Effector CD4-positive, alpha-beta T cell (primary cell): ENCODE measurements at regions not wholly inside any gene's neighbourhood (a gene's known extent, or its start where the extent isn't known, plus 50 kb on each side); places are given as distances from the start of the nearest gene placed in this dataset.

Source experiments
- DNase-seq: peaks from one replicate; pipeline ENCODE4 v3.0.0-alpha.2; 2020

DNA sequence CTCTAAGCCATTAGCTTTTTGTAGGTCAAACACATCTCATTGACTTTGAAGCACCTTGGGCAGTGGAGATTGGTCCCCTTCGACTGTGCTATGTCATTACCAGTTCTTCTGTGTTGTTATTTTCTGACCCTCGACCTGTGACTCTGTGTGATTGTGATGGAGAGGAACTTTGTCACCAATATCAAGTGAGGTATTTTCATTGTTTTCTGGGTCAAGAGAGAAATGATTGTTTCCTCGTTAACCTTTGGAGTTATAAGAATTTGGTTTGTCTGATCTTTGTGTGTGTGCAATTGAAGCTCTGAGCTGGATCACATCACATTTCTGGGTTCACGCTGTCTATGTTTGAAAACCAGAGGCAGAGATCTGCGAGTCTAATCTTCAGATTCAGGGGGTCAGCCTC, 432.2 kb upstream of the KLF6 start:
- DNase-seq, result no peak

DNA sequence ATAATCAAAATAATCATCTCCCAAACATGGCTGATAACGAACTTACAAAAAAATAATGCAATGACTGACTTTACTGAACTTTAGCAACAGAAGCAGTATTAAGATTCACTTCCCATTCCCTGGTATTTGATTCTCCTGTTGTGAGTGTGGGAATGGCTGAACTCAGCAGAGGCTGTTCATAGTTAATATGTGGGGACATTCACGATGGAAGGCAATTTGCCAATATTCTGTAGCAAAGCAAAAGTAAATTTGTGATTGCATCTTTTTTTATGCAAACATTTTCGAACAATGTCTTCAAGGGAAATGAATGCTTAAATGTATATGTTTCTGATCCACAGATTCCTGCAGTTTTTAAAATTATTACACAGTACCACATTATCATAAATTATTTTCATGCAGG, 431.7 kb upstream of the KLF6 start:
- no peak for DNase-seq

DNA sequence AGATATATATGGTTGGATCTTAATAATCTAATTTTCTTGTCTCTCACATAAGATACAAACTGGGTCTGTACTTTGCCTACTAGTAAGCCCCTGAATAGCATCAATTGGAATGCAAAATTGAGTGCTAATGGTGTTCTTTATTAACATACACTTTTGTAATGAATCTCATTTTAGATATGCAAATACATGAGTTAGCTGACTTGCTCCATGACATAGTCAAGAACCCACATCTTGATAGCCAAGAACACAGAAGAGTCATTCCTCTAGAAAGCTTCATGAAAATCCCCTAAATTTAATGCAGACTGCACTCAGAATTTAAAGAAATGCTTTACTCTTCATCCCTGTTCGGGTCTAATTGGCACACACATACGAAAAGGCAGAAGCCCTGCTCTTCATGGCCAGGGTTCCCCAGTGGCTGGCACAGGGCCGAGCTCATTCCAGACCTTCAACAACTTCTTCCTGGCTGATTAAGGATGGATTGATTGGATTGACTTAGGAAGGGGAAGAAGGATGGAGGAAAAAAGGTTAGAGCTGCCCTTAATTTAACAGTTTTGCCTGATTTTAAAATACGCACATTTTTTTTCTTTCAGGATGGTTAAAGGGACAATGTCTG, 431.1 kb upstream of the KLF6 start:
- DNase-seq, result no peak

DNA sequence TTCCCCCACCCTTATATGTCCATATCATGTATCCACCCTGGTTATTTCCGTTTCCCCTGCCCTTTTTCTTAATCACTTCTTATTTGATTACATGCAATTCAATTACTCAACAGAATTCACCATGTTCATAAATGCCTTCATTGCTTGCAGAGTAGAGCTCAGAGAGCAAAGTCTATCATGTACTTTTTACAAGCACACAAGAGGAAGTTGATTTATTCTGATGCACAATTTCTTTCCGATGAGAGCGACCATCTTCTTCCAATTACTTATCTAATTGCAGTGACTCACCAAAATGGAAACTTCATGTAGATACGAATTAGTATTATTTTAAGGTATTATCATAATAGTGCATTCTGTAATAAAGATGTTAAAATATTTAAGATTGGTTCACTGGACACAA, 430.5 kb upstream of the KLF6 start:
- no peak for DNase-seq

DNA sequence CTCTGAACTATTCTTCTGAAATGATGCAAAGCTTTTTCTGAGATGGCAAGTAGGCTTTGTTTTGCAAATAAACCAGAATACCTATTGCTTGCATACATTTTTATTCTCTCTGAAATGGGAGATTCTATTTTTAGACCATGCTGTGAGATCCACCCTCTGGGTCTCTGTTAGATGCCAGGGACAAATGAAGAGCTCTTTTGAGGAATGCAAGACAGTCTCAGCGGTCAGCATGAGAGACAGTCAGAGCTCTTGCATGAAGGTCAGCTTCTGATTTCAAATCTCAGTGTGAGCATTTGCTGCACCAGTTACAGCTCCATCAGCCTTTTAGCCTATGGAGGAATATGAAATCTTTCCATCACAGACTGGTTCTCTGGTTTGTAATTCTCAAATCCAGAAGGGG, 429.9 kb upstream of the KLF6 start:
- DNase-seq, result no peak

DNA sequence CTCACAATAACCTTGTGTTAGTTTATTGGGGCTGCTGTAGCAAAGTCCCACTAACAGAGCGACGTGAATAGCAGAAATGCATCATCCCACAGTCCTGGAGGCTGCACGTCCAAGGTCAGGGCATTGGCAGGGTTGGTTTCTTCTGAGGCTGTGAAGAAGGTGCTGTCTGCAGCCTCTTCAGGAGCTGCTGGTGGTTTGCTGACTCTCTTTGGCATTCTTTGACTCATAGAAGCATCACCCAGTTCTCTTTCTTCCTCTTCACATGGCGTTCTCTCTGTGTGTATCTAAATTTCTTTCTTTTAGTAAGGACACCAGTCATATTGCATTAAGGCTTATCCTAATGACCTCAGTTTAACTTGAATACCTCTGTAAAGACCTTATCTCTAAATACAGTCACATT, 428.4 kb upstream of the KLF6 start:
- DNase-seq, result no peak

DNA sequence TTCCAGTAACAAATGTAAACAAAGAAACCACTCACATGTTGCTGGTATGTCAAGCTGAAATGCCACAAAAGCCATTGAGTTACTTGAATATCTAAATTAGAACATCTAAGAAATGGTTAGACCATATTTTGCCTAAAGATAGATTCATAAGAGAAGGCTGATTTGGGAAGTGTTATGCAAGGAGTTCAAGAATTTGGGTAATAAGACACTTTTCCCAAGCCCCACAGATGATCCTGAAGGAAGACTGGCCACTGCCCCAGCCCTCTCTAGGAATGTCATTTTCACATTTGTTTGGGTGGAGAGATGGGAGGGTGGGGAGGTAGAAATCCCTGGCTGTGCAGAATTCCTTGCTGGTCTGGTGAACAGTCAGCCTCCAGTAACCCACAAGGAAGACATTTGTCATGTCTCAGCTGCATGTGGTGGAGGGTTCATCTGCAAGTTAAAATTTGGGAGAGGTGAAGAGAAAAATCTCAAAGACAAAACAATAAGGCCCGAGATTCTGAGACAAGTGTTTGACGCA, 427.2 kb upstream of the KLF6 start:
- DNase-seq, result no peak

DNA sequence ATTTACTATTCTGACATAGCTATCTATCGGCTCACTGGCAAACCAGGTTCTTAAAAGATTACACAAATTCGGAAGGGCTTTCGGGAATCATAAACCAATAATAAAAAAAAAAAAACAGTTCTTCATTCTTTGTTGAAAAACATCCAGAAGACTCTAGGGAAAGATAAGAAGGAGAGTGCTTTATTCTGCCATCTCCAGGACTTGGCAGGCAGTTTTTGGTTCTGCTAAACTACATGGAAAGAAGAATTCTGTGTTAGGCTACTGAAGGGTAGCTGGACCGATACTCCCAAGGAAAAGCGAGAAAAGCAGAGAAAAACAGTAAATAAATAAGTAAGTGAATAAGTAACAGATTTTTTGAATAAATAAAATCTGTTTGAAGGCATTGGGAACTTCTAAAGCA, 423.5 kb upstream of the KLF6 start:
- DNase-seq, result no peak

DNA sequence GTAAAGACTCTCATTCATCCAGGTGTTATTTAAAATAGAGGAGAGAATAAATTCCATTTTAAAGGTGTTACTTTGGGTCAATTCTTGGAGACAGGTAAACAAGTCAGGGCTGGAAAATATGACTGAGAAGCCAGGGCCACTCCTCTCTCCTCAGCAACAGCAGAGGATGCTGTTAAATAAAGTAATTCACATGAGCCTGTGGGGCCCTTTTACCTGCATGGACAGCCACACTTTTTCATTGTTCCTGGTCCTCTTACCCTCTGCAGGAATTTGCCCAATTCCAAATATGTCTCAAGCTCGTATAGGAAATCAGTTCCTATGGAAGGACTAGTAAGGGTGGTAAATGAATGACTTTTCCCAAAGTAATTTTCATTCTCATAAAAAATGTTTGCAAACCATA, 420.1 kb upstream of the KLF6 start:
- DNase-seq, result no peak

DNA sequence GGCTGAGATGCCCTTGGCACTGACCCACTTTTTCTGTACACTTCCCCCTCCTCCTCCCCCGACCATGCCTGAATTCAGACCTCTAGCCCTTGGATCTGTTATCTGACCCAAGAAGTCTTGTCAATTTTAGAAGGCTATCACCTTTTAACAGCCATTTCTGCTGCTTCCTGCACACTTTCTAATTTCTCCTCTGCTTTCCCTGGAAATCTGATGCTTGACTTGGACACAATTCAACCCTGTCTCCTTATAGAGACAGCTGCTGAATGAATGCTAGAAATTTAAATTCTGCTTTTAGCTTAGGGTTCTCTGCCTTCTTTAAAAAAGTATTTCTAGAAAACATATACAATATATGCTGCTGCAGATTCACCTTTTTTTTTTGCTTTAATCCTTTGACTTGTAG, 417.9 kb upstream of the KLF6 start:
- no peak for DNase-seq

DNA sequence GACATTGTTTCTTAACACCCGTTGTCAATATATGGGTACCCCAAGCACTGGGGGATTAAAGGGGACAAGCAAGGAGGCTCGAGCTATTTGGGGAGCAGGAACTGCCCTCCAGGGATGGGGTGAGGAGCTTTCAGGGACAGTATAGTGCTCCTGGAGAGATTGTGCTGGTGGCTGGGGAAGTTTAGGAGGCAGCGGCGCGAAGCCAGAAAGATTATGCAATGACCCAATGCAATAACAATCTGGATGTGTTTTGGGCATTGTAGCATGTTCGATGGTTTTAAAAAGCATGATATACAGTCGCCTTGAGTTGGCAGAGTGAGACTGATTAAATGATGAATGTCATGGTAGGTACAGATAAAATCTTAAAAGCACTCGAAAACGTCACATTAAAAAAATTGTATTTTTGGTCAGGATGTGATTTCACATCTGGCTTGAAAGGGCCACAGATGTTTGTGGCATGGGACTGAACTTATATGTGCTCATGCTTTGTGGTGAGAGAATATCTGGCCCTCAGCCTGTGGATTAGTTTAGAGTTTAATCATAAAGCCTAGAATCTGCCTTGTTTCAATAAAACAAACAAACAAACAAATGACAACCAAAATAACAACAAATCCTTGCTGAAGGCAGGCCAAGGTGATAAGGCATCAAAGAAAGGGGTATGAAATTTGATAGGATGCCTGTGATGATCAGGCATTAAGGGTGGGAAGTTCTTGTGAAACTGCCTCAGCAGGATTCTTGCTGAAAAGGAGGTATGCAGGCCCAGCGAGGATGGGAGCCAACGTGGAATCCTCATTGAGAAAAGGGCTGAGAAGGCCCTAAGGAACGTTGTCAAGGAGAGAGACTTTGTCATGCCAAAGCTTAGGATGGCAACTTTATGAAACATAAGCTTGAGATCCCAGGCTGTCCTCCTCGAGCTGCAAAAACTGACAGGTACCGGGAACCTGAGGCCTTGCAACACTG, 417.1 kb upstream of the KLF6 start:
- no peak for DNase-seq

DNA sequence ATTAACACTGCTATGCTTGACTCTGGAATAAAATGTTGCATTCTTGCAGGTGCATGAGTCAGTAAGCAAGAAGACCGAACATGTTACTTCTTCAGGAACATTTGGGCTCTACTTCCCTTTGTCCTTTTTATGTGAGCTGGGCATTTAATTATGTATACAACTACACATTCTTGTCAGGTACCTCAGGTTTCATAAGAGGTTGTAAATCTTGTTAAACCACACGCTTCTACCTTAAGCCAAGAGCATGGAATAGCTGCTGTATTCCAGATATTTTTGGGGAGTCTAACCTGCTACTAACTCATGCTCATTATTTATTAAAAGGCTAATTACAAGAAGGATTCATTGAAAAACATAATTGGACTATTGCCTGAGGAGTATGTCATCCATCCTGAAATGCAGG, 414.2 kb upstream of the KLF6 start:
- no peak for DNase-seq

DNA sequence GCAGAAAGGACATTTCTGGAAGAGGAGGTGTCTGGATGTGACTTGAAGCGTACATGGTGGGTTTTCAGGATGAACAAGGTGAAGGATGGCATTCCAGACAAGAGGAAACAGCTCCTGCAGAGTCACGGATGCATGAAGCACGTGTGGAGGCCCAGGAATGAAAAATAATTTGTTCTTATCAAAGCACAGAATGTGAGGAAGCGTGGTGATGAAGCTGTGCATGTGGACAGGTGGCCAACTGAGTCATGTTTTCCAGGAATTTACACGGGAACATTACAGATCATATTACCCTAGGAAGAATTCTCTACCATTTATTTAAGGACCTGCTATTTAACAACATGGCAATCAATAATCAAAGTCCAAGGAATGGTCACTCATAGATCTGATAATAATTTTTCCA, 413.2 kb upstream of the KLF6 start:
- DNase-seq, result no peak

DNA sequence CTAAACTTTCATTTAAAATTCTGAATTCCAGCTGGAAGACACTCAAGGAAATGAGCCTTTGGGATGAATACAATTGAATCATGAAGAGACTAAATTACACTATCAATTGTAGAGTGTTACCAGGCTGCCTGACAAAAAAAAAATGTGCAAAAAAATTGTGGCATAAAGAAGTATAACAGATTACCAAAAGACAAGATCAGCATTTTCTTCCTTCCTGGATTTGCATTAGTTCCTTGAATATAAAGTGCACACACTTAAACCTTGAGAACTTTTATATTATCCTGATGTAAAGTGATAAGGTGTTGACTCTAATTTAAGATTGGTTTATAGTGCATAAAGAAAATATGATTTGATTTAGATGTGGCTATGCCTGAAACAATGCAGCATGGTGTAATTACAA, 412.7 kb upstream of the KLF6 start:
- no peak for DNase-seq

DNA sequence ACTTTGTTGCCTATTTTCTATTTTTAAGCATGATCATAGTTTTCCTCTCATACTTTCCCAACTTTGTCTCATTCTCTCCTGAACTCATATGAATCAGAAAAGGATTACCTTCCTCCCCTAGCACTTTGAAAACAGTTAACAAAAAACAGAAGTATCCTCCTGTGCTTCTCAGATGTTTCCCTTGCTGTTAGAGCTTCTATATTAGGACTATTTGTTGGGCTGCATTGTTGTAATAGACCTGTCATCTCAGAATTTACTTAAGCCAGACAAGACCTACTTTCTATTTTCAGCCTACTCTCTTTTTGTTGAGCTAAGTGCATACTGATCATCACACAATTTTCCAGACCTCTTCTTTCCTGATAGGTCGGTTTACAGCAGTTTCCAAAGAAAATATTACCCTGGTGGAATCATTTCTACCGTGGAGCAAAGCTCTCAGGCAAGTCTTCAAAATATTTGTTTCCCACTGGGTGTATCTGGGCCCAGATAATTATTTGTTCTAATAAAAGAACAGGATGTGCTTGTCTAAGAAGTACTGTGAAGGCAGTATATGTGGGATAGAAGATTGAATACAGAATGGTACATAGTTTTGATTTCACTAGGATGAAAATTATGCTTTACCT, 411.9 kb upstream of the KLF6 start:
- no peak for DNase-seq

DNA sequence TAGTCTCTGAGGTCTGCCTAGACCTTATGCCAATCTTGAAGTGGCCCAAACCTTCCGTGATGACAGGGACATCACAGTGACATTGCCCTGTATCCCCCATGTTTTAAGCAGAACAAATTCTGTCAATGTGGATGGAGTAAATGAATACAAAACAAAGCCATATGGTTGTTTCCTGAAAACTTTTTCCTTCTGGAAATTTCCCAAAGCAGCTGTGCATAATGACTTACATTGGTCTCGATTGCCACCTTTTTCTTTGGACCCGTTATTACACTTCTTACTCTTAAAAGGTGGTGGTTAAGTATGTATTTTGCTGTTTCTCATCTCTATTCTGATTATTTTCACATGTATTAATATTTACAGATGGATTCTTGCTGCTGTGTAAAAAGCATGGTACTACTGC, 411.2 kb upstream of the KLF6 start:
- DNase-seq, result no peak

DNA sequence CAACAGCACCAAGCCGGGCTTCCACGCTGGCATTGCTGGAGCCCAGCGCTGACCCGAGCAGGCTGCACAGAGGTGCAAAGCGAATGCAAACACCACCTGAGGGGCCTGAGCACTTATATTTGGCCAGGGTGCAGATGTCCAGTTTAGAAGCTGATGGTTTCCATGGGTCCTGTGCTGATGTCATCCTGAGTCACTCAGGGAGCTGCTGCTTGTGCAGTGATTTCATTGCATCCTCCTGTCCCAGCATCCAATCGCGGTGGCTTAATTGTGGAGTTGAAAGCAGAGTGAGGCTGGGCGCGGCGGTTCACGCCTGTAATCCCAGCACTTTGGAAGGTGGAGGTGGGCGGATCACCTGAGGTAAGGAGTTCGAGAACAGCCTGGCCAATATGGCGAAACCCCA, 410.2 kb upstream of the KLF6 start:
- DNase-seq, result no peak

DNA sequence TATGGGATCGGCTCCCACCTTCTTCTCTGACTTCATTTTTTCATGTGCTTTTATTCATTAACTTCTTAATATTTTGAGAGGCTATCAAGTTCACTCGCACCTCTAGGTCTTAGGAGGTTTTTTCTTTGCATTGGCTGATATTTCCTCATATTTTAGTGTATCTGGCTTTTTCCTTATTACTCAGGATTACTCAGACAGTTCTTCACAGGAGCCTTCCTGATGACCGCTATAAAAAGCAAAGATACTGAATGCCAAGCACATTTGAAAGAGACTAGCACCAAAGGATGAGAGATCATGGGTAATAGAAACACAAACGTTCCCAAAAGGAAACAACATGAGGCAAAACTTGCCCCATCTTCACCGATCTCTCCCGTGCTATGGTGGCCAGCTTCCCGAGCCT, 409.2 kb upstream of the KLF6 start:
- DNase-seq, result no peak

DNA sequence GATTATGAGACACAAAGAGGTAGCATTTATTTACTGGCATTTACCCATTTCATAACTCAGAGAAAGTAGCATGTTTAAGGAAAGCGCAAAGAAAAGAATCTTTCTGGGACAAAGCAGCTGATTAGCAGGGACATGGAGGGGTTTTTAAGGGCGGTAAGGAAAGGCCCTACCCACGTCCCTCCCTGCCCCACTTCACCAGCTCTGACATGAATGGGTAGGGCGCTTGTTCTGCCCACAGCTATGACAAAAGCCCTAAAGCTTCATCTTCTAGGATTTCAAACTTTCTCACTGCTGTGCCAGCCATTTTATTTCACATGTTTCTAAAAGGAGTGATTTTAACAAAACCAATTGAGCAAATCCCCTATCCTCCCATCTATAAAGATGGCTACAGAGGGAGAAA, 406.9 kb upstream of the KLF6 start:
- DNase-seq, result no peak

DNA sequence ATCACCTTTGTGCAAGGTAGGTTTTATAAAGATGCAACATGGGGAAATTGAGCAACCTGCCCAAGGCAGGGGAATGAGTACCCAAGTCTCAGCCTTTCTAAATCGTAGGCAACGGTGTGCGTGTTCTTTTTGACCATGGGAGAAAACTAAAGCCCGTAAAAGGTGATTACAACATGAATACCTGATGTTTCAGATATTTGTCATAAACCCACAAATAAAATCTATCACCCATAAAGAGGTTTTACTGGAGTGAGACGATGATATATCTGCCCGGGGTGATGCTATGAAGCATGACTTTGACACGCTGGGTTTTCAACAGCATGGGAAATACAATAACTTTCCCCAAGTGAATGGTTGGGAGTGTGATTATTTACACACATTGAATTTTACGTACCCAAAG, 406.3 kb upstream of the KLF6 start:
- no peak for DNase-seq

DNA sequence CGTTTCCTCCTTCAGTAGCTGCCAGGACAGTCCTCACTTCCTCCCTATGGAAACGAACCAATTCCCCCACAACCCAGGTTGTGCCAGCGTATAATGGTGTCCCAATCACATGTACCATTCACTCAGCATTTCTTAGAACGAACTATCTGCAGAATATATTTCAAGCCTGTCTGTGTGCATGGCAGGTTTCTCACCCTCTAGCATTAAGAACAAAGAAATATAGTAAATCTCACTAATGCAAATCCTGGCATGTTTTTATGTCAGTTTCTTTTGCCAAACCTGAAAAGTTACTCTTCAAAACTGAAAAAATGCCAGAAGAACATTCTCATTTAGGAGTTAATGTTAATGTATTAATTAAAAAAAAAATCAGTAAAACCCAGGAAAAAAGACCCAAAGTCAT, 405.9 kb upstream of the KLF6 start:
- no peak for DNase-seq

DNA sequence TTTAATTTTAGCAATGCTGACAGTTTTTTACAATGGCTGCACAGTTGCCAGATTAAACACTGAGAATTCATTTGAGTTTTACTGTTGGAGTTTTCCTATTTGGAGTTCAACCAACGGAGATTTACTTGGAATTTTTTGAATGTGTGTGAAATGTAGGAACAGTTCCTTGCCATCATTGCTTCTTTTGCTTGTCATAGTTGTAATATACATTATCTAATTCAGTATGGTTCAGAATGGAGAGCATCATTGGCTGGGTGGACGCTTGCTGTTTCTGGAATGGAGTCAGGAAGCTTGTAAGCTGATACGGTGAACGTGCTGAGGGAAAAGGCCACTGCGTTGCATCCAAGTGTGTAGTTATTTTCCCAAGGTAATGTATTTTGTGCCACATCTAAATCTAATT, 404.3 kb upstream of the KLF6 start:
- no peak for DNase-seq

DNA sequence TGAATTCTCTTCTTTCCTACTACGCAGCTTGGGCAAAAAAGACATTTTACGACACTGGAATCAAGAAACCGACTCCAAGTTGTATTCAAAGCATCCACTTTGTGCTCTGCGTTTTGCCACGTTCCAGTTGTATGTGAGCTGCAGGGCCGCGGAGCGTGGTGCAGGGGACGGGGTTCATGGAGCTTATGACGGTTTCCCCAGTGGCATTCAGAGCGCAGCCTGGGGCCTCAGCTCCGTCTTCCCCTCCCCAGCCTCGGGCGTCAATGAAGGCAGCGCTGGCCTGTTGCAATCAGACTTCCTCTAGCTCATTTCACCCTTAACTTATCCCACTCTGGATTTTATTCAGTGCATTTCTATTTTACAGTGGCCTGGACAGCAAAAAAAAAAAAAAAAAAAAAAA, 403.4 kb upstream of the KLF6 start:
- no peak for DNase-seq
